Progenitor cell of endocrine pancreas (in vitro differentiated cells): ENCODE measurements at regions not wholly inside any gene's neighbourhood (a gene's known extent, or its start where the extent isn't known, plus 50 kb on each side); places are given as distances from the start of the nearest gene placed in this dataset.

ENCODE experiments used
- DNase-seq: peaks from one replicate; pipeline ENCODE4 v3.0.0; 2021; ENCODE audit warnings: low spot score; ENCODE audit not compliant: unreplicated experiment
- H3K27ac Mint-ChIP-seq: 2 replicates; pipeline ENCODE4 v1.8.0; 2021; ENCODE audit warnings: mild to moderate bottlenecking, moderate library complexity, mixed read lengths
- H3K27me3 Mint-ChIP-seq: 2 replicates; pipeline ENCODE4 v1.8.0; 2021; ENCODE audit warnings: mixed read lengths
- H3K36me3 Mint-ChIP-seq: 2 replicates; pipeline ENCODE4 v1.8.0; 2022; ENCODE audit warnings: mixed read lengths; ENCODE audit not compliant: insufficient read depth
- H3K4me1 Mint-ChIP-seq: 2 replicates; pipeline ENCODE4 v1.8.0; 2021; ENCODE audit warnings: low read depth, mixed read lengths
- H3K4me3 Mint-ChIP-seq: 2 replicates; pipeline ENCODE4 v1.8.0; 2021; ENCODE audit warnings: low read depth, mild to moderate bottlenecking, moderate library complexity, mixed read lengths
- H3K9me3 Mint-ChIP-seq: 2 replicates; pipeline ENCODE4 v1.8.0; 2021; ENCODE audit warnings: low read depth, mixed read lengths
- CTCF ChIP-seq: fragments of 200-600 bp; sonication (generic); IDR thresholded peaks from one replicate; pipeline ENCODE4 v1.5.0; 2021; ENCODE audit warnings: antibody characterized with exemption, mild to moderate bottlenecking; ENCODE audit not compliant: unreplicated experiment

GRCh38 chr20:55488593-55488992, 516.7 kb downstream of the CBLN4 start:
- DNase-seq, result no peak
- Mint-ChIP-seq H3K36me3 (no peaks in the 10 kb centered on the region), H3K4me3 (no peak overlapping the region), H3K9me3 (peaks cover 12% of the 10 kb centered on the region), H3K4me1 (peaks cover 3% of the 10 kb centered on the region), H3K27ac (no peak overlapping the region), H3K27me3 (no peaks in the 10 kb centered on the region)
- TF ChIP-seq CTCF, result no peak

GRCh38 chr20:55478724-55479450, 526.4 kb downstream of the CBLN4 start:
- H3K27ac Mint-ChIP-seq, result no peak overlapping the region
- no peak for DNase-seq
- no peaks in the 10 kb centered on the region for H3K9me3 Mint-ChIP-seq
- H3K4me3 Mint-ChIP-seq, result no peak overlapping the region
- H3K36me3 Mint-ChIP-seq, result no peaks in the 10 kb centered on the region
- no peaks in the 10 kb centered on the region for H3K4me1 Mint-ChIP-seq
- no peak for TF ChIP-seq CTCF
- no peaks in the 10 kb centered on the region for H3K27me3 Mint-ChIP-seq

GRCh38 chr20:55472704-55473103, 532.6 kb downstream of the CBLN4 start:
- Mint-ChIP-seq H3K4me1 (no peaks in the 10 kb centered on the region), H3K27me3 (no peaks in the 10 kb centered on the region), H3K4me3 (no peak overlapping the region), H3K9me3 (no peaks in the 10 kb centered on the region), H3K36me3 (no peaks in the 10 kb centered on the region), H3K27ac (no peak overlapping the region)
- no peak for DNase-seq
- no peak for TF ChIP-seq CTCF

GRCh38 chr20:55471052-55472006, 534.0 kb downstream of the CBLN4 start:
- H3K27me3 Mint-ChIP-seq, result no peaks in the 10 kb centered on the region
- DNase-seq, result no peak
- H3K9me3 Mint-ChIP-seq, result no peaks in the 10 kb centered on the region
- H3K4me3 Mint-ChIP-seq, result no peak overlapping the region
- no peak for TF ChIP-seq CTCF
- H3K27ac Mint-ChIP-seq, result no peak overlapping the region
- H3K4me1 Mint-ChIP-seq, result no peaks in the 10 kb centered on the region
- no peaks in the 10 kb centered on the region for H3K36me3 Mint-ChIP-seq

- Mint-ChIP-seq H3K36me3 (no peaks in the 10 kb centered on the region), H3K27me3 (no peaks in the 10 kb centered on the region), H3K4me3 (no peak overlapping the region), H3K27ac (no peak overlapping the region), H3K9me3 (no peaks in the 10 kb centered on the region), H3K4me1 (no peaks in the 10 kb centered on the region)
- no peak for DNase-seq
- TF ChIP-seq CTCF, result no peak
These were observed 536.2 kb downstream of the CBLN4 start for GRCh38 chr20:55469074-55469473.
